ENCODE measurements at regions not wholly inside any gene's neighbourhood (a gene's known extent, or its start where the extent isn't known, plus 50 kb on each side); places are given as distances from the start of the nearest gene placed in this dataset.
"Not testable (repeated sequence)": the region's sequence is repeated elsewhere in the genome, so short reads cannot be mapped to it uniquely, and the experiment has no call there.

DNA sequence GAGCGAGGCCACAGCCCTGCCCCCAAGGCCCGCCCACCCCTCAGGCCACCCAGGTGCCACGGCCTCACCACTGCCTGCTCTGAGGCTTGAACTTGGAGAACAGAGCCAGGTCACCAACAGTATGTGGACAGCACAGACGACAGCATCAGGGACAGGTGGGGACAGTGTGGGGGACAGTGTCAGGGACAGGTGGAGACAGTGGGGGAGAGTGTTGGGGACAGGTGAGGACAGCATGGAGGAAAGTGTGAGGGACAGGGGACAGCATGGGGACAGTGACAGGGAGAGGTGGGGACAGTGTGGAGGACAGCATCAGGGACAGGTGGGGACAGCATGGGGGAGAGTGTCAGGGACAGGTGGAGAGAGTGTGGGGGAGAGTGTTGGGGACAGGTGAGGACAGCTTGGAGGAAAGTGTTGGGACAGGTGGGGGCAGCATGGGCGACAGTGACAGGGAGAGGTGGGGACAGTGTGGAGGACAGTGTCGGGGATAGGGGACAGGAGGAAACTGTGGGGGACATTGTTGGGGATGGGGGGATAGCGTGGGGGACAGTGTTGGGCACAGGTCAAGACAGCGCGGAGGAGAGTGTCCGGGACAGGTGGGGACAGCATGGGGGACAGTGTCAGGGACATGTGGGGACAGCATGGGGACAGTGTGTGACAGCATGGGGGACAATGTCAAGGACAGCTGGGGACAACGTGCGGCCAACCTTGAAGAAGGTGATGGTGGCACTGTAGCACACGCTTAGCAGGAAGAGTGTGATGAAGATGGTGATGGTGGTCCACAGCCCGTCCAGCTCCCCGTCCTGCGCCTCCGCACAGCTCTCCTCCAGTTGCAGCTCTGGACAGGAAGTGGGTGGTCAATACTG lies 114.9 kb downstream of the TMEM121 start:
- no peak for FAIRE-seq
- no peak for DNase-seq (ENCODE audit: insufficient read length, low spot score)
- TF ChIP-seq SPI1 (IDR thresholded peaks at IDR 0.05; ENCODE audit: low read depth, low read length) = no peak
- no peak for TF ChIP-seq POU2F2 (IDR thresholded peaks at IDR 0.05; ENCODE audit: low read depth, low read length)
- TF ChIP-seq PAX5 (IDR thresholded peaks at IDR 0.05; ENCODE audit: insufficient read depth, low read length, severe bottlenecking) = no peak
- no peak for TF ChIP-seq TAF1 (IDR thresholded peaks at IDR 0.05; ENCODE audit: low read depth, low read length)
- no peak for TF ChIP-seq POLR2AphosphoS5 (IDR thresholded peaks at IDR 0.05; ENCODE audit: low read depth, low read length)
- TF ChIP-seq POLR2A (IDR thresholded peaks at IDR 0.05; ENCODE audit: low read depth, low read length) = no peak

DNA sequence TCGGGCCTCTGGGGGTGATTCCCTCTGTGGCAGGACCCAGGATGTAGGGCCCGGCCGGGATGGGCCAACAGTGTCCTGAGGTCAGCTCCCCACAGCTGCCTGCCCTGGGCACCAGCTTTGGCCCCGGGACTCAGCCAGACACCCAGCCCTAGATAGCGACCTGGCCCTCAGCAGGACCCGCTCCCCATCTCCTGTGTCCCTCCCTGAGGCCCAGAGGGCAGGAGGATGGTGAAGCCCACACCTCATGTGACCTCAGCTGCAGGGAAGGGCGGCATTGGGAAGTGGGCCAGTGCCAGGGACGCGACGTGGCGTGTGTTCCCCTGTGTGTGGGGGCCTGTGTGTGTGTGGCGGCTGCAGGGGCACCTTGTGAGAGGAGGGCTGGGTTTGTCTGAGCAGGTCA lies 115.6 kb downstream of the TMEM121 start:
- not testable (repeated sequence) for DNase-seq (ENCODE audit: insufficient read length, low spot score); FAIRE-seq

DNA sequence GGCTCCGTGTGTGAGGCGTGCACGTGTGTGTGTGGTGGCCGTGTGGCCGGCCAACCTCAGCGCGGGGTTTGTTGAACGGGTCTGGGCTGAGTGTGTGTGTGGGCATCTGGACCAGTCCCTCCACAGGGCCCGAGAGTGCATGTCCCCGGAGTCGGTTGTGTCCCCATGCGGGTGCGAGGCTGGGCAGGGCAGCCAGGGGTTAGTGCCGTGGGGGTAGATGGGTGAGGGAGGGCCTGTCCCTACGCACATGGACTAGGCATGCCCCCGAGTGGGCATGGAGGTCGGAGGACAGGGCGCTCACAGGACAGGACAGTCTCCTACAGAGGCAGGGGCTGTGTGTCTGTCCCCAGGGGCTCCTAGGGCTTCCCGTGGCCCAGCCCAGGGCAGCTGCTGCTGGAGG lies 116.1 kb downstream of the TMEM121 start:
- not testable (repeated sequence) for FAIRE-seq; DNase-seq (ENCODE audit: insufficient read length, low spot score)

DNA sequence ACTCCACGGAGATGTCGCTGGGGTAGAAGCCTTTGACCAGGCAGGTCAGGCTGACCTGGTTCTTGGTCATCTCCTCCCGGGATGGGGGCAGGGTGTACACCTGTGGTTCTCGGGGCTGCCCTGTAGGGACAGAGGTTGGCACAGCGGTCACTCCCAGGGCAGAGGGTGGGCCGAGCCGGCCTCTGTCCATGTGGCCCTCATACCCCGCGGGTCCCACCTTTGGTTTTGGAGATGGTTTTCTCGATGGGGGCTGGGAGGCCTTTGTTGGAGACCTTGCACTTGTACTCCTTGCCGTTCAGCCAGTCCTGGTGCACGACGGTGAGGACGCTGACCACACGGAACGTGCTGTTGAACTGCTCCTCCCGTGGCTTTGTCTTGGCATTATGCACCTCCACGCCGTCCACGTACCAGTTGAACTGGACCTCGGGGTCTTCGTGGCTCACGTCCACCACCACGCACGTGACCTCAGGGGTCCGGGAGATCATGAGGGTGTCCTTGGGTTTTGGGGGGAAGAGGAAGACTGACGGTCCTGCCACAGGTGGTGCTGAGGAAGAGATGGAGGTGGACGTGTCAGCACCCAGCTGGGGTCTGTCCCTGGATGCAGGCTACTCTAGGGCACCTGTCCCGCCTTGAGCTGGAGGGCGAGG lies 117.1 kb downstream of the TMEM121 start:
- FAIRE-seq; DNase-seq (ENCODE audit: insufficient read length, low spot score): not testable (repeated sequence)

DNA sequence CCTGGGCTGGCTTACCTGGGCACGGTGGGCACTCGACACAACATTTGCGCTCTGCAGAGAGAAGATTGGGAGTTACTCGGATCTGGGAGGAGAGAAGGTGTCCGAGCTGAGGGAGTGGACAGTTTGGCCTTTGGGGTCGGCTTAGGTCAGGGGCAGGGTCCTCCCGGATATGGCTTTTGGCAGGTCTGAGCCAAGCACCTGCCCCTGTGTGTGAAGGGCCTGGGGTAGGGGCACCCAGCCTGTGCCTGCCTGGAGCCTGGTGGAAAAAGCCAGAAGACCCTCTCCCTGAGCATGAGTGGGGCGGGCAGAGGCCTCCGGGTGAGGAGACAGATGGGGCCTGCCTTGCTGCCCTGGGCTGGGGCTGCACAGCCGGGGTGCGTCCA lies 117.7 kb downstream of the TMEM121 start:
- DNase-seq (ENCODE audit: insufficient read length, low spot score); FAIRE-seq: not testable (repeated sequence)

DNA sequence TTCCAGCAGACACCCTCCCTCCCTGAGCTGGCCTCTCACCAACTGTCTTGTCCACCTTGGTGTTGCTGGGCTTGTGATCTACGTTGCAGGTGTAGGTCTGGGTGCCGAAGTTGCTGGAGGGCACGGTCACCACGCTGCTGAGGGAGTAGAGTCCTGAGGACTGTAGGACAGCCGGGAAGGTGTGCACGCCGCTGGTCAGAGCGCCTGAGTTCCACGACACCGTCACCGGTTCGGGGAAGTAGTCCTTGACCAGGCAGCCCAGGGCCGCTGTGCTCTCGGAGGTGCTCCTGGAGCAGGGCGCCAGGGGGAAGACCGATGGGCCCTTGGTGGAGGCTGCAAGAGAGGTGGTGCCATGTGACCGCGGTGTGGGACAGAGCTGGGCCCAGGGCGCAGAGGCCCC lies 118.1 kb downstream of the TMEM121 start:
- not testable (repeated sequence) for DNase-seq (ENCODE audit: insufficient read length, low spot score); FAIRE-seq

DNA sequence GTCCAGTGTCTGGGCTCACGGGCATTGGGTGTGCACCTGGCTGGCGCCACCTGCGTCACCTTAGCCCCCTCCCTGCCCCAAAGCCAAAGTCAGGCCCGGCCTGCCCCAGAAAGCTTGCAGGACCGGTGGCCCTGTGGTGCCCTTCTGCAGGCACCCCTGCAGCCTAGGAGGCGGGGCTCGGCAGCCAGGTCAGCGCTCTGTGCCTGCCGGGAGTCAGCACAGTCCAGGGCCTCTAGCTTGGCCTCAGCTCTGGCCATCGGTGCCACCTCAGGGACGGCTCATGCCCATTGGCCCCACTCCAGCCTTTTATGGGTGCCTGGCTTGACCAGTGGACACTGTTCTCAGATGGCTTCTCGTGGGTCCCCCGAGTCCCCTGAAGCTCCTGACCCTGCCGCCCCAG lies 118.5 kb downstream of the TMEM121 start:
- not testable (repeated sequence) for FAIRE-seq; DNase-seq (ENCODE audit: insufficient read length, low spot score)

DNA sequence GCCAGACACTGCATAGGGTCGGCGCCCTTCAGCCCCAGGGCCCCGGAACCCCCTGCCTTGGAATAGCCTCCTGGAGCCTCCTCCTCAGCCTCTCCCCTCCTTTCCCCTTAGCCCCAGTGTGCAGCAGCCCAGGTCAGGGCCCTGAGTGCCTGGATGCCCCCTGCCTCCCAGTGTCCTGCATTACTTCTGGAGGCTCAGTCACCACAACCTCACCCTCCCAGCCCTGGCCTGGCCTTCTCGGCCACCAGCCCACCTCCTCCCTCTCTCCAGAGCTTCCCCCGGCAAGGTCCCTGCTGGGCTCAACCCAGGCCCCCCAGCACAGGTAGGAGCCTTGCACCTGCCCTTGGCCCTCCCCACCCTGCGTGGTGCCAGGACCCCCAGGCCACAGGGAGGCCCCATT lies 119.0 kb downstream of the TMEM121 start:
- not testable (repeated sequence) for DNase-seq (ENCODE audit: insufficient read length, low spot score); FAIRE-seq

DNA sequence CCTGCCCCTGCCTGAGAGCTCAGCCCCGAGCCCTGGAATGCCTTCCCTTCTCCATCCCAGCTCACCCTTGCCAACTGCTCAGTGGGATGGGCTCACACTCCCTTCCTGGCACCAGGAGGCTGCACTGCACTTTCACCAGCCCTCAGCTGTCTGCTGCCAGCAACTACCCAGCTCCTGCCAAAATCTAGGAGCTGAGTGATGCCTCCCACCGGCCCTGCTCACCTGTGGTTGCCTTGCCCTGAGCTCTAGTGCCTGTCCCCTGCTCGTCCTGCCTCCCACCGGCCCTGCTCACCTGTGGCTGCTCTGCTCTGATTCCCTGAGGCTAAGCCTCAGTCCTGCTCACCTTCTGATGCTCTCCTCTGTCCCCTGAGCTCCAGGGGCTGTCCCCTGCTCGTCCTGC lies 119.8 kb downstream of the TMEM121 start:
- no peak for TF ChIP-seq POLR2A (IDR thresholded peaks at IDR 0.05; ENCODE audit: low read depth, low read length)
- no peak for TF ChIP-seq POU2F2 (IDR thresholded peaks at IDR 0.05; ENCODE audit: low read depth, low read length)
- no peak for TF ChIP-seq POLR2AphosphoS5 (IDR thresholded peaks at IDR 0.05; ENCODE audit: low read depth, low read length)
- TF ChIP-seq PAX5 (IDR thresholded peaks at IDR 0.05; ENCODE audit: insufficient read depth, low read length, severe bottlenecking) = no peak
- TF ChIP-seq SPI1 (IDR thresholded peaks at IDR 0.05; ENCODE audit: low read depth, low read length) = no peak
- TF ChIP-seq TAF1 (IDR thresholded peaks at IDR 0.05; ENCODE audit: low read depth, low read length) = no peak
- DNase-seq (ENCODE audit: insufficient read length, low spot score) (no peak), FAIRE-seq (no peak)

DNA sequence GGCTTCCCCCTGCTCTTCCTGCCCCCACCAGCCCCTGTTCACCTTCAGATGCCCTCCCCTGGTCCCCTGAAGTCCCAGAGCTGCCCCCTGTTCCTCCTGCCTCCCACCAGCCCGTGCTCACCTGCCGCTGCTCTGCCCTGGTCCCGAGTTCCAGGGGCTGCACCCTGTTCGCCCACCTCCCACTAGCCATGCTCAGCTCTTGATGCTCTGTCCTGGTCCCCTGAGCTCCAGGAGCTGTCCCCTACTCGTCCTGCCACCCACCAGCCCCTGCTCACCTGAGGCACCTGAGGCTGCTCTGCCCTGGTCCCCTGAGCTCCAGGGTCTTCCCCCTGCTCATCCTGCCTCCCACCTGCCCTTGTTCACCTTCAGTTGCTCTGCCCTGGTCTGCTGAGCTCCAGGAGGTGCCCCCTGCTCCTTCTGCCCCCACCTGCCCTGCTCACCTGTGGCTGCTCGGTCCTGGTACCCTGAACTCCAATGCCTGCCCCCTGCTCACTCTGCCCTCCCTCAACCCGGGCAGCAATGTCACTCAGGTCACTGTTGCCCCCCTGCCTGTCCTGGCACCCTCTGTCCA lies 120.4 kb downstream of the TMEM121 start:
- DNase-seq (ENCODE audit: insufficient read length, low spot score); FAIRE-seq: not testable (repeated sequence)

DNA sequence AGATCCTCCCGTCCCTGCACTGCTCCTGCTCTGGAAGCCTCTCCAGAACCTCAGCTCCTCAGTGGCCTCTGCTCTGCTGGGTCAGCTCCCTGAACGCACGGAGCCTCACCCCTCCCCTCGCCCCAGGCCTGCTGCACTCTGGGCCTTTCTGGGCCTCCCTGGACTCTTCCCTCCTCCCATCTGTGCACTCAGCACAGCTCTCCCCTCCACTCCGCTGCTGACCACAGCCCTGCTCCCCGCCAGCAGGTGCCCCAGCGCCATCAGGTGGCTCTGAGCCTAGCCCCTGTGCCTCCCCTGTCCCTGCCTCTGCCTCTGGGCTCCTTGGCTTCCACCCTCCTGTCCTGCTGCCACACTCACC lies 121.0 kb downstream of the TMEM121 start:
- not testable (repeated sequence) for FAIRE-seq; DNase-seq (ENCODE audit: insufficient read length, low spot score)

DNA sequence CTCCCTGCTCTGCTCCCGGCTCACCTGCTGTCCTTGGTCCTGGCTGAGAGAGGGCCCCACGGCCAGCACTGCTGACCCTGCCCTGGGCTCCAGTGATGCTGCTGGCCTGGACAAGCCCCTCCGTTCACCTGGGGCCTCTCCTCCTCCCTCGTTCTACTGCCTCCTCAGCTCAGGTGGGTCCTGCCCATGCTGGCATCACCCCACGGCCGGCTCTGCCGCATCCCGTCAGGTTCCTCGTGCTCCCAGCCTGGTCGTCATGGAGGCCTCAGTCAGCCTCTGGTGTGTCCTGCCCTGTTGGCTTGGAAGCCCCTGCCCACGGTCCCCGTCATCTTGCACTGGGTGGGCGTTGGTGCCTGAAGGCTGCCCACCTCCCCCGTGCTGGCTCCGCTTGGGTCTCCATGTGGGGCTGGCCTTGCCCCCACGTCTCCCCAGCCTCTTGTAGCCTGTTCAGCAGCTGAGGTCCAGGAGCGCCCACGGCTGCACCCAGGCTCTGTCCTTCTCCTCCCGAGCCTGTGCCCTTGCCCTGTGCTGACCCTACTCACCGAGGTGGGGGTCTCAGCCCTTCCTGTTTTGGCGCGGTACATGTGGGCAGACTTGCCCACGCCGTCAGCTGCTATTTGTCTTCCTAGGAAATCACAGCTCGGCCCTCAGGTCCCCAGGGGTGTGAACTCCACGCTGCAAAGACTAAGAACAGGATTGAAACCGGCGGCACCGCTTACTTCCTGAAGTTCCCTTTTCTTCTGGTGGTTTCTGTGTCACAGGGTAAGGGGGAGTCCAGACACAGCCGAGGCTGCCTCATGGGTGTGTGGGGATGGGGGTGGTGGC lies 121.6 kb downstream of the TMEM121 start:
- no peak for DNase-seq (ENCODE audit: insufficient read length, low spot score)
- FAIRE-seq = no peak
- TF ChIP-seq POLR2A (IDR thresholded peaks at IDR 0.05; ENCODE audit: low read depth, low read length) (no peak), TAF1 (IDR thresholded peaks at IDR 0.05; ENCODE audit: low read depth, low read length) (no peak), POU2F2 (IDR thresholded peaks at IDR 0.05; ENCODE audit: low read depth, low read length) (no peak), SPI1 (IDR thresholded peaks at IDR 0.05; ENCODE audit: low read depth, low read length) (no peak), PAX5 (IDR thresholded peaks at IDR 0.05; ENCODE audit: insufficient read depth, low read length, severe bottlenecking) (no peak), POLR2AphosphoS5 (IDR thresholded peaks at IDR 0.05; ENCODE audit: low read depth, low read length) (no peak)

DNA sequence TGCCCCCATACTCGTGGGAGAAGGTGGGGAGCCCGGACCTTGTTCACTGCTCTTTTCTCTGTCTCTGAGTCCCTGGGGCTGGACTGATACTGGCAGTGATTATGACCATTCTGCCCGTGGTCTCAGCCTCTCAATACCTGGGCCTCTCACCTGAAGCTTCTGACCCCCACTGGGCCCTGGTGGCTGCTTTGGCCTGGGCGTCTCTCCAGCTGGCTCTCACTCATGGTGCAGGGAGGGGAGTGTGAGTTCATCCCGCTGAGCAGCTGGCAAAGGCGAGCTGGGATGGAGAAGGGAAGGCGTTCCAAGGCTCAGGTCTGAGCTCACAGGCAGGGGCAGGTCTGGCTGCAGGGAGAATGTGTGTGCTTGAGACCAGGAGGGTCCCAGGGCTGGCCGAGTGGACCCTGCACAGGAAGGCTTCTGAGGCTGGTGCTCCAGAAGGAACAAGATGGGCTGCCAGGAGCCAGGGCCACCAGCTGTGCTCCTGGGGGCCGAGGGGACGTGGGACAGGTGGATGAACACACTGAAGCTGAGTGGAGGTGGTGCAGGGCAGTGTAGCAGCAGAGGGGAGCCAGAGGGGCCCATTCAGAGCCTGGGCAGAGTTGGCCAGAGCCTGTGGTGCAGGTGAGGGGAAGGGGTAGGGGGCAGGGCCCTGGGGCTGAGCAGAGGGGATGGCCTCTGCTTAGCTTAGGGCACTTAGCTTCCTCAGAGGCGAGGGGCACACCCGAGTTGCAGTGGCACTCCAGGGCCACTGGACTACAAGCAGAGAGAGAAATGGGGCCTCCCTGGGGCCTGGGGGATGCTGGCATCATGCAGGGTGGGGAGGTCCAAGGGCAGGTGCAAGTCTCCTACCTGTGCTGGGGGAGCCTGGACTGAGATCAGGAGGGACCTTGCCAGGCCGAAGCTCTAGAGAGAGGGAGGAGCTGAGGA lies 122.5 kb downstream of the TMEM121 start:
- peak; percentile 76 for FAIRE-seq
- not testable (repeated sequence) for DNase-seq (ENCODE audit: insufficient read length, low spot score)

DNA sequence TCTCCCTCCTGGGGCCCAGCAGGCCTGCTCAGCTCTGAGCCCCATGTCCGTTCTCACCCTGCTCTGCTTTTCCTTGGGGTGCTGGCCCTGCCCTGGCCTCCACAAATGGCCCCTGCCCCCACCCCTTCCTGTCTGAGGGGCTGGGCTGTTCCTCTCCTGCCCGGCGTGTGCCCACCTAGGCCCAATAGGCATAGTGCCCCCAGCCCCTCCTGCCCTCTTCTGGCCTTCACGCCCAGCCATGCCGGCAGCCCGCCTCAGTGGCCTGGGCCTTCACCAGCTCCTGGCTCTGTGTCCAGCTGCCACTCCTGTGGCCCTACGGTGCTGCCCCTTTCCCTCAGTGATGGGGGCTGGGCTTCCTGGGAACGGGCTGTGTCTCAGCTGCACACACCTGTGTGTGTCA lies 125.9 kb downstream of the TMEM121 start:
- DNase-seq (ENCODE audit: insufficient read length, low spot score); FAIRE-seq: not testable (repeated sequence)

DNA sequence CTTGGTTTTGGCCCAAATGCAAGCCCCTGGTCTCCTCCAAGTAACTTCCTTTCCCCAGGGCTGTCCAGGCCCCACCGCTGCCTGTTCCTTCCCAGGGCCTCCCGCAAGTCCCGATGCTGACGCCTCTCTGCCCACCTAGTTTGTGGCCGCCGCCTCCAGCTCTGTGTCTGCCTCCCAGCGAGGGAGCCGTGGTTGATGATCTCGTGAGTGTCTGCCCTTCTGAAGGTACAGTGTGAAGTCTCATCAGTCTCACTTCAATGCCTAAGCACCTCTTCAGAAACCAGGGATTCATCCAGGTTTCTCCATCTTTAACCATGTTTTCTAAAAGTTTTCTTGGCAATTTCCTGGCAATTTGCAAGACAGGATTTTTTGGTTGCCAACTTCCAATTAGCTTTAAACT lies 127.5 kb downstream of the TMEM121 start:
- DNase-seq (ENCODE audit: insufficient read length, low spot score); FAIRE-seq: not testable (repeated sequence)

DNA sequence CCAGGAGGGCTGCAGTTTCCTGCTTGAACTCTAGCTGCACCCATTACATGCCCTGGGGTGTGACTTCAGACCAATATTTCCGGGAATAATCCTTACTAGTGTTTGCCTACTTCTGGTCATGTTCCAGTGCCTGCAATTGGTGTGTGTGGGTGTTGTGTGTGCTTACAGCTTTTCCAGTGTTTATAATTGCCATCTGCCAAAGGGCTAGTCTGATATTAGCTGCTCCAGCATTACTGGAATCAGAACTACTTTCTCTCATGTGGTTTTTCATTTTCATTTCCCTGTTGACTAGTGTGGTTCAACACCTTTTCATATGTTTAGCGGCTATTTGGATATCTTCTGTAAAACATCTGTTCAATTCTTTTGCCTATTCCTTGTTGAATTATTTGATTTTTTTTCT lies 132.9 kb downstream of the TMEM121 start:
- FAIRE-seq; DNase-seq (ENCODE audit: insufficient read length, low spot score): not testable (repeated sequence)
